ENCODE measurements at regions not wholly inside any gene's neighbourhood (a gene's known extent, or its start where the extent isn't known, plus 50 kb on each side); places are given as distances from the start of the nearest gene placed in this dataset.

GRCh38 chr6:82068721-82069120, 178.8 kb downstream of the IBTK start:
- peak; percentile 74 to 94 for DNase-seq

GRCh38 chr6:82066991-82067411, 180.5 kb downstream of the IBTK start:
- no peak for DNase-seq

- DNase-seq = no peak
These were observed 181.3 kb downstream of the IBTK start for GRCh38 chr6:82066196-82066595.

GRCh38 chr6:82063574-82063973, 184.0 kb downstream of the IBTK start:
- no peak for DNase-seq

- no peak for DNase-seq
These were observed 185.3 kb downstream of the IBTK start for GRCh38 chr6:82062219-82062618.

GRCh38 chr6:82057846-82058554, 189.5 kb downstream of the IBTK start:
- peak; percentile 45 to 60 for DNase-seq

- DNase-seq = no peak
These were observed 191.0 kb downstream of the IBTK start for GRCh38 chr6:82056567-82056966.

GRCh38 chr6:82045965-82046756, 201.4 kb downstream of the IBTK start:
- DNase-seq = no peak

- peak; percentile 6 to 54 for DNase-seq
These were observed 206.9 kb downstream of the IBTK start for GRCh38 chr6:82040405-82041221.

GRCh38 chr6:82038631-82039030, 208.9 kb downstream of the IBTK start:
- DNase-seq = no peak

GRCh38 chr6:82035526-82035925, 212.0 kb downstream of the IBTK start:
- DNase-seq = no peak

GRCh38 chr6:82033631-82034211, 213.8 kb downstream of the IBTK start:
- DNase-seq = no peak

- no peak for DNase-seq
These were observed 215.1 kb downstream of the IBTK start for GRCh38 chr6:82032444-82032843.

- DNase-seq = no peak
These were observed 216.6 kb downstream of the IBTK start for GRCh38 chr6:82030761-82031503.

- no peak for DNase-seq
These were observed 217.2 kb downstream of the IBTK start for GRCh38 chr6:82030301-82030700.

GRCh38 chr6:82025271-82025670, 222.3 kb downstream of the IBTK start:
- DNase-seq = no peak

- DNase-seq = no peak
These were observed 224.9 kb downstream of the IBTK start for GRCh38 chr6:82022614-82023129.

GRCh38 chr6:82017773-82018172, 229.8 kb downstream of the IBTK start:
- no peak for DNase-seq

- peak; percentile 81 to 94 for DNase-seq
These were observed 230.3 kb downstream of the IBTK start for GRCh38 chr6:82017288-82017687.

GRCh38 chr6:82015526-82015925, 232.0 kb downstream of the IBTK start:
- DNase-seq = no peak

GRCh38 chr6:82015043-82015442, 232.5 kb downstream of the IBTK start:
- DNase-seq = no peak
